Left ventricle myocardium inferior (tissue), 1 donor: ENCODE measurements at regions not wholly inside any gene's neighbourhood (a gene's known extent, or its start where the extent isn't known, plus 50 kb on each side); places are given as distances from the start of the nearest gene placed in this dataset.

Source experiments
- DNase-seq: peaks from one replicate; pipeline ENCODE4 v3.0.0-alpha.2; 2020
- H3K27ac ChIP-seq: fragments of 200-600 bp; replicated peaks from 2 replicates; pipeline ENCODE4 v1.8.0; 2021
- H3K27me3 ChIP-seq: fragments of 200-600 bp; 2 replicates; pipeline ENCODE4 v1.8.0; 2021; ENCODE audit warnings: low read depth
- H3K36me3 ChIP-seq: fragments of 200-600 bp; 2 replicates; pipeline ENCODE4 v1.8.0; 2021
- H3K4me1 ChIP-seq: fragments of 200-600 bp; 2 replicates; pipeline ENCODE4 v1.8.0; 2021
- H3K4me3 ChIP-seq: fragments of 200-600 bp; 2 replicates; pipeline ENCODE4 v1.8.0; 2021; ENCODE audit warnings: mild to moderate bottlenecking, moderate library complexity
- H3K9me3 ChIP-seq: fragments of 200-600 bp; replicated peaks from 2 replicates; pipeline ENCODE4 v1.8.0; 2021
- CTCF ChIP-seq: fragments of 200-600 bp; IDR thresholded peaks from 2 replicates; pipeline ENCODE4 v1.8.0; 2021; ENCODE audit warnings: antibody characterized with exemption, mild to moderate bottlenecking, borderline replicate concordance
- intact Hi-C: fragments of 100-400 bp; cut with micrococcal nuclease; formaldehyde crosslinking; loops from one replicate; pipeline ENCODE4 v1.11.0; 2022
- donor health status: DM: no; HTN: yes; CAD: no; lungs with severe emphysema.

- Histone ChIP-seq H3K4me1 (no peaks in the 10 kb centered on the region), H3K27me3 (no peaks in the 10 kb centered on the region), H3K27ac (no peak overlapping the region), H3K4me3 (no peak overlapping the region), H3K9me3 (no peaks in the 10 kb centered on the region), H3K36me3 (no peaks in the 10 kb centered on the region)
- intact Hi-C loops, result no loop called here
- no peak for DNase-seq
- TF ChIP-seq CTCF, result no peak
Measured at GRCh38 chr5:173745557-173745956, 129.1 kb upstream of the BOD1 start.

- intact Hi-C loops, result no loop called here
- TF ChIP-seq CTCF, result no peak
- no peak for DNase-seq
- no peak overlapping the region for H3K4me3 ChIP-seq
- no peaks in the 10 kb centered on the region for H3K9me3 ChIP-seq
- H3K4me1 ChIP-seq, result no peaks in the 10 kb centered on the region
- H3K36me3 ChIP-seq, result no peaks in the 10 kb centered on the region
- no peak overlapping the region for H3K27ac ChIP-seq
- H3K27me3 ChIP-seq, result no peaks in the 10 kb centered on the region
Measured at GRCh38 chr5:173746047-173746646, 129.7 kb upstream of the BOD1 start.

GRCh38 chr5:173747876-173748275, 131.4 kb upstream of the BOD1 start:
- no peak for DNase-seq
- no peak overlapping the region for H3K27ac ChIP-seq
- no peaks in the 10 kb centered on the region for H3K4me1 ChIP-seq
- H3K4me3 ChIP-seq, result no peak overlapping the region
- no peaks in the 10 kb centered on the region for H3K36me3 ChIP-seq
- no peak for TF ChIP-seq CTCF
- H3K27me3 ChIP-seq, result no peaks in the 10 kb centered on the region
- intact Hi-C loops, result no loop called here
- H3K9me3 ChIP-seq, result no peaks in the 10 kb centered on the region

- Histone ChIP-seq H3K4me3 (no peak overlapping the region), H3K36me3 (no peaks in the 10 kb centered on the region), H3K4me1 (peaks cover 12% of the 10 kb centered on the region), H3K9me3 (no peaks in the 10 kb centered on the region), H3K27ac (no peak overlapping the region), H3K27me3 (no peaks in the 10 kb centered on the region)
- DNase-seq, result no peak
- intact Hi-C loops, result no loop called here
- TF ChIP-seq CTCF, result no peak
Measured at GRCh38 chr5:173750538-173751265, 134.3 kb upstream of the BOD1 start.

GRCh38 chr5:173751266-173751600, 134.8 kb upstream of the BOD1 start:
- no peaks in the 10 kb centered on the region for H3K9me3 ChIP-seq
- H3K27me3 ChIP-seq, result no peaks in the 10 kb centered on the region
- TF ChIP-seq CTCF, result no peak
- no peak overlapping the region for H3K27ac ChIP-seq
- H3K4me1 ChIP-seq, result peaks cover 12% of the 10 kb centered on the region
- H3K36me3 ChIP-seq, result no peaks in the 10 kb centered on the region
- intact Hi-C loops, result no loop called here
- no peak overlapping the region for H3K4me3 ChIP-seq
- no peak for DNase-seq
